GM19455 (cell line): ENCODE measurements at regions not wholly inside any gene's neighbourhood (a gene's known extent, or its start where the extent isn't known, plus 50 kb on each side); places are given as distances from the start of the nearest gene placed in this dataset.
A peak's percentile ranks its signal among the peaks of the same experiment; 100 is the strongest.
"Not testable (repeated sequence)": the region's sequence is repeated elsewhere in the genome, so short reads cannot be mapped to it uniquely, and the experiment has no call there.

Experiments
- ATAC-seq: cut with Tn5 transposase; IDR thresholded peaks from one replicate; pipeline ENCODE4 v1.9.1; 2021; ENCODE audit not compliant: unreplicated experiment

DNA sequence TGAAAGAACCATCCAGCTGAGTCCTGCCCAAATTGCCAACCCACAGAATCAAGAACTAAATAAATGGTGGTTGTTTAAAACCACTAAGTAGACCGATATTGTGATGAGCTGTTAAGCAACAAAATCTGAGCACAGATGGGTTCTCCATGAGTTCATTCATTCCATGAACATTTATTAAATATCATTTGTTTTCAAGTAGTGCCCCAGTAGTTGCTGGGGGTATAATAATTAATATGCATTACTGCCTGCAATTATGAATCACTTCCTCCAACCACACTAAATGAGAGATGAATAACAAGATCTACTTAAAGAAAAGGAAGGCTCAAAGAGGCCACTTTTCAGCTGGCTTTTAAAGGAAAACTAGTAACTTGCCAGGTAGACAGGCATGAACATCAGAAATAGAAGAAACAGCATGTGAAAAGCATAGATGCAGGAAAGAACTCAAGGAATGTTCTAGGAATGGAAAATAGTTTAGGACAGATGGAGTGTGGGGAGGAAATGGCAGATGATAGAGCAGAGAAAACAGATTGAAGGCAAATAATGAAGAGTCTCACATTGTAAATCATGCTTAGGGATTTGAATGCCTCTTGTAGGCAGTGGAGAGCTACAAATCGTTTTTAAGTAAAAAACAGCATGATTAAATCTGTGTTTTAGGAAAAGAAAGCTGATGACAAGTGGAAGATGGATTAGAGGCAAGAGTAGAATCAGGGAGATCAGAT lies 641.7 kb upstream of the DIPK2B start:
- ATAC-seq, result no peak

DNA sequence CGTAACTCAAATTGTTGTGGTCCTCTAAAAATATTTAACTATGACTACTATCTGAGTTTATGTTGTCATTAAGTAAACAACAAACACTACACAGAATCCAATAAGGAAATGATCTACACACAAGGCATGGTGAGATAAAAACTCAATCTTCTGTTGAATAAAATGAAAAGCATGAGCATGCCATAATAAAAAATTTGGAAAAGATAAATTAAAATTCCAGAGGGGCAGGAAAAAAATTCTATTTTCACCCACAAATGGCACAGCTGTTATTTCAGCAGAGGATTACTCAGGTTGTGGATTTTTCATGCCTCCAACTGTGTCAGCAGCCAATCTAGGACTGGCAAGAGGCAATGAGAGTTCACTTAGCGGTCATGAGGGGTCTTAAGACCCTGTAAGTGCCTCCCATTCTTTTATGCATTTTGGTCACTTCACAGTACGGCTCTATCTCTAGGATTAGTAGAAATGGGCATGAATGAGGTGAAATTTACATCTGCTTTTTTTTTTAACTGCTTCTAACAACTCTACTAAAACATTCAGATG lies 639.8 kb upstream of the DIPK2B start:
- no peak for ATAC-seq

- no peak for ATAC-seq
Measured at GRCh38 chrX:45830343-45830742, 629.7 kb upstream of the DIPK2B start.

- ATAC-seq, result no peak
Measured at GRCh38 chrX:45824471-45824870, 623.8 kb upstream of the DIPK2B start.

GRCh38 chrX:45823536-45823935 lies 622.9 kb upstream of the DIPK2B start:
- ATAC-seq, result no peak

GRCh38 chrX:45822124-45822523 lies 621.4 kb upstream of the DIPK2B start:
- no peak for ATAC-seq

DNA sequence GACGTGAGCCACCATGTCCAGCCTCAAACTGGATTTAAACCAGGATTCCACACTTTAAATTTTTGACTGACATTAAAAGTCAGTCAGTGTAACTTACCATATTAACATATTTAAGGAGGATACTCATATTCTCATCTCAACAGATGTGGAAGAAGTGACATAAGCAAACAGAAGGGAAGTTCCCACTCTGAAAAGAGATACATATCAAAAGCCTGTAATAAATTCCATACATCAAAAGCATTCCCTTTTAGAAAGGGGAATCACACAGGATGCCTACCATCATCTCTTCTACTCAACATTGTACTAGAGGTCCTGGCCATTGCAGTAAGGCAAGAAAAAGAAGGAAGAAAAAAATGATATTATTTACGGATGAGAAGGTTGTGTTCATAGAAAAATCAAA lies 618.2 kb upstream of the DIPK2B start:
- no peak for ATAC-seq

DNA sequence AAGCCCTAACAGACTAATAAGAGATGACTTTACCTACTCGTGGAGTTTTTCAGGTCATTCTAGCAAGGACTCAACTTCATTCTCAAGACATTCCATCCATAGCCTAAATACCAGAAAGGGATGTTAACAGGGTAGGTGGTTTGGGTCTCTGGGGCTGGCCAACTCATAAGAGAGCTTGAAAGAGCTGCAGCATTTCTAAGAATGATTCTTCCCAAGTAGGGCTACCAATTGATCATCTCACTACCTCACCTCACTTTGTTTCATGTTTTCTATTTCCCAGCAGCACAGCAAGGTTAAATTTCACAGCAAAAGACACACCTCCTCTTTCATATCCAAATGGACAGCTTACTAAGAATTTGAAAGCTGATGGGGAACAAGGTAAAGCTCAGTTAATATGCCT lies 614.8 kb upstream of the DIPK2B start:
- no peak for ATAC-seq

- ATAC-seq, result no peak
Measured at GRCh38 chrX:45811326-45811725, 610.6 kb upstream of the DIPK2B start.

GRCh38 chrX:45807572-45808425 lies 607.1 kb upstream of the DIPK2B start:
- ATAC-seq, result no peak

DNA sequence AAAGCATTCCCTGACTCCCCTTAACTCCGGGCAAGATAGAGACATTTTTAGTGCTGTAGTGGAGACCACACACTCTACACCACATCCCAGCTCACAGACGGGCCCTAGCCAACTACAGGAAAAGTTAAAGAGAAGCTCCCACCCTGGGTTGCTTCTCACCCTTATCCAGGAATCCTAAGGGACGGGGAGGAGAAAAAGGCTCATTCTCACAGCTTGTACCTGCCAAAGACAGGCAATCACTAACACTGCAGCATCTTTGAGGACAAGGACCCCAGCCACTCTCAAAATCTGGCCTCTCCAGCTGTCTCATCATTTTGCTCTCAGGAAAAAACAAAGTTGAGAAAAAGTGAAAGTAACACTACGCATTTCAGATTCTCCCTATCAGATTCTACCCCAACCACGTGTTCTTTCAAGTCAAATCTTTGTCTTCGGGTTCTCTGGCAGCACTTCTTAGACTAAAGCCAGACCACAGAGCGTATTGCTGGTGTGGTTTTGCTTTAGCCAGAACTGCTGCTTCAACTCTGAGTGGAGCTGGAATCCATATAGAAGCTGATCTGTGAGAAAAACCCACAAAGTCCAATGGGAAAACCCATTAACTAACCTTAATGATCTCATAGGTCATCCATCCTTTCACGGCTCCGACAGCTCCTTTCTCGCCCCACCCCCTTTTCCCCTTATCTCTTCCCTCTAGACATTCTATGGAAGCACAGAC lies 605.9 kb upstream of the DIPK2B start:
- ATAC-seq, result peak; percentile 75

DNA sequence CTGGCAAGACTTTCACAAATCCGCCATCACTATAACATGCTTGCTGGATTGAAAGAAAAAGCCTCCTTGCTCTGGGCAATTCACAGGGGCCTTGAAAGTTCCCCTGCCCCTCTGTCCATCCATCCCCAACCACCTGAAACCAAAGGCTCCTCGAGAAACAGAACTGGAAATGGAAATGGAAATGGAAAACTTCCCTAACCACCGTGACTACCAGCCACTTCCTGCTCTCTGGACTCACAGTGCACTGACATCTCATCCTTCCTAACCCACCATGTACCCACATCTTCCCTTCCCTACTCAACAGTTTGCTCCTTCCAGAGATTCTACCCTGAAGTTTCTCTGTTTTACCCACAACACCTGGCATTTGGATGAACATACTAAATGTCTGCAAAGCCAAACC lies 603.6 kb upstream of the DIPK2B start:
- ATAC-seq, result no peak

- ATAC-seq, result no peak
Measured at GRCh38 chrX:45803383-45803921, 602.8 kb upstream of the DIPK2B start.

- ATAC-seq, result peak; percentile 61
Measured at GRCh38 chrX:45801554-45801953, 600.9 kb upstream of the DIPK2B start.

- ATAC-seq, result not testable (repeated sequence)
Measured at GRCh38 chrX:45800746-45801453, 600.2 kb upstream of the DIPK2B start.

- no peak for ATAC-seq
Measured at GRCh38 chrX:45799576-45799975, 598.9 kb upstream of the DIPK2B start.

DNA sequence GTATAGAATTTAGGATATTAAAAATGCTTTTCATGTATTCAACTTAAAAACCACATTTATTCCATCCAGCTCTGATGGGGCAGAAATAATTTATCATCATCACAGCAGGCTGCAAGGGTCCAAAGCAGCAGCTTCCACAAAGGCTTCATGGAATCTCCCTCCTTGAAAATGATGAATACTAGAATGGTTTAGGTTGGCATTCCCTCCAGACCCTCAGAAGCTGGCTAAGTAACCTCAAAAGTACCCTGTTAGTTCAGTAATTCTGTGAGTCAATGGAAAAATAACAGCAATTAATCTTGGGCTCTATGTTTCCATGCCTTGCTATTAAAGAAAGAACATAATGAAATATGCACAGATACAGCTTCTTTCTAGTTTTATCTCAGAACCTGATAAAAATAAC lies 594.9 kb upstream of the DIPK2B start:
- ATAC-seq, result no peak

DNA sequence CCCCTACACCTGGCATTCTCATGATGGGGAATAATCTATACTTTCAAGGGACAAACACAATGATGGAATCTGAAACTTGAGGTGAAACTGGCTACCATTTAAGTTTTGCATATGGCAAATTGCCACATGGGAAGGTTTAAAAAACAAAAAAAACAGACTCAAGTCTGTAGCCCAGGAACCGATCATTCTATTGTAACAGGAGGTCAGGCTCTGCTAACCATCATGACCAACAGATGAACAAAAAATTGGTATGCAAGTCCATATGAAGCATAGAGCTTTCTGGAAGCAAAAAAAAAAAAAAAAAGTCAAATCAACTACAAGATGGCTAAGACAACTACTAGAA lies 594.3 kb upstream of the DIPK2B start:
- no peak for ATAC-seq

- ATAC-seq, result no peak
Measured at GRCh38 chrX:45794323-45794994, 593.8 kb upstream of the DIPK2B start.

- no peak for ATAC-seq
Measured at GRCh38 chrX:45788941-45789348, 588.3 kb upstream of the DIPK2B start.
